HG03103 (cell line): ENCODE measurements at regions not wholly inside any gene's neighbourhood (a gene's known extent, or its start where the extent isn't known, plus 50 kb on each side); places are given as distances from the start of the nearest gene placed in this dataset.

ENCODE experiments used
- ATAC-seq: cut with Tn5 transposase; IDR thresholded peaks from one replicate; pipeline ENCODE4 v1.9.1; 2021; ENCODE audit warnings: low read depth; ENCODE audit not compliant: unreplicated experiment

DNA sequence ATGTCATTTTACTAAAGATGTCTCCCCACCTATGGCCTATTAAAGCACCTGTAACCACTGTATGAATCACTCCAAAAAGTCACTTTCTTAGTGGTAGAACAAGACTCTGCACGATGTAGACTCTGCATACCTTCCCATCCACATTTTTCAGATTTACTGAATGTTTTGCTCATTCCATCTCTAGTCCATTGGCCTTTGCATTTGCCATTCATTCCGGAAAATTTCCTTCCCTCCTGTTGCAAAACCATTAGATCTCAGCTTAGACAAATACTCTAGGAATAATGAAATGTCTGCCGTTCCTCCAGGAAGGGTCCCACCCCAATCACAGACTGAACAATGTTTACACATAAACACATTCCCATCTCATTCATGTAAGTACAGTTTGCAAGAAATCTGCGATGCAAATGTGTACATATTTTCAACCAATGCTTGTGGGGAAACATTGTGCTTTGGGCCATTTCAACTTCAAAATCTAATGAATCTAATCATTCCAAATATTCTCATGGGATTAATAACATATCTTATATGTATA, 146.3 kb upstream of the XYLT1 start:
- ATAC-seq = no peak

DNA sequence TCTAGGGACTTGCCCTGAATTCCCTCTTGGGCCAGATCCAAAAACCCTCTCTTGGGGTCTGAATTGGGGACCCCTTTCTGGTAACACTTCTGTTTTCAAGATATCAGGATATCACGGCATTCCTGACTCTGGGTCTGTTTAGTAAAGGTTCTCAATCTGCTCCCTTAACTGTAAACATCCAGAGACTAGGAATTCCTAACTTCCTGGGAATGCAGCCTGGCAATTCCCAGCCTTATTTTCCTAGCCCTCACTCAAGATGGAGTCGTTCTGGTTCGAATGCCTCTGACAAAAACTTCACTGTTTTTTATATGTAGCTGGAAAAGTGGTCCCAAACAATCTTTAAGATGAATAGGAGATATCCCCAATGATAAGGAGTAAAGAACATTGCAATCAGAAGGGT, 141.6 kb upstream of the XYLT1 start:
- ATAC-seq = no peak

DNA sequence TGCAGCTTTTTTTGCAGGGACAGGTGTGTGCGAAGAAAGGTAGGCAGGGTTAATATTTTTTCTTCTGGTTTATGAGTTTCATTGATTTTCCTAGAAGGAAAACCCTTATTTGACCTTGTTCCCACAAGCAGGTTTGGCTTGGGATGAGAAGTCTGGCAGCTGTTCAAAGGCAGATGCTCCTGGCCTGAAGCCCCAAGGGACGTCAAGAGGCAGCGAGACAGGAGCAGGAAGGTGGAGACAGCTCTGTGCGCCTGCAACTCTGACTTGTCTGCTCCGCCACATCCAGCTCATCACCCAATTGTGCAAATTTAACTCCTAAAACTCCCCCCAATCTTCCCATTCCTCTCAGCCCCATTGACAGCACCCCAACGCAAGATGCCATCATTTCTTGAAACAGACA, 136.8 kb upstream of the XYLT1 start:
- no peak for ATAC-seq

DNA sequence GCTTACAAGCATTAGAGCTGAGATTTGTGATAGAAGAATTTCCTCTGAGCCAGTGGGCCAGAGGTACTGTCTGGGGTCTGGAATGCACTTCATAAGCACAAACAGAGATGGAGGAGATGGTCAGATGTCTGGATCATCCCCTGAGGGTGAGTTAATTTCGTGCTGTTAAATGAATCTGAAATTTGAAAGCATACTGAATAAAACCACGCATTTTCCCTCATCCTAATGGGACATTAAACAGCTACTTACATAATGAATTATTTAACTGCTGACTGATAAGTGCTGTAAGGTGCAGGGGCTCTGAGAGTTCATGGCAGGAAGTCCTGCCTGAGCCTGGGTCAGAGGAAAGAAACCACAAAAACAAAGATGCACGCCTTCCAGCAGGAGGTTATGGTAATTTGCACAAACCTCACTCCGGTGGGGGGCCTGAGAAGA, 136.3 kb upstream of the XYLT1 start:
- no peak for ATAC-seq

DNA sequence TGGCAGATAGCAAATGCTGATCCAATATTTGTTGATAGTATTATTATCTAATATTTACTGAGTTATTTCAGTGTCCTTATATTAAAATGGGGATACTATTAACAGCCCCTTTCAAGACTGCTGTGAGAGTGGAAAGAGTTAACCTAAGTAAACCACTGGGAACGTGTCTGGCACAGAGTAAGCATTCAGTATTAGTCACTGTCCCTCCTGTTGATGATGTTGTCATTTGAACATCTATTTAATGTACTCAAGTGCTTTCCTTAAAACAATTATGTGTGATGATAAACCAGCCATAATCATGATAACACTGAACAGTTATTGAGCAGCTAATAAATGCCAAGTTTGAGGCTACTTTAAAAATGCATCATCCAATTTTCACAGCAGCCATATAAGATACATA, 135.7 kb upstream of the XYLT1 start:
- ATAC-seq = no peak

DNA sequence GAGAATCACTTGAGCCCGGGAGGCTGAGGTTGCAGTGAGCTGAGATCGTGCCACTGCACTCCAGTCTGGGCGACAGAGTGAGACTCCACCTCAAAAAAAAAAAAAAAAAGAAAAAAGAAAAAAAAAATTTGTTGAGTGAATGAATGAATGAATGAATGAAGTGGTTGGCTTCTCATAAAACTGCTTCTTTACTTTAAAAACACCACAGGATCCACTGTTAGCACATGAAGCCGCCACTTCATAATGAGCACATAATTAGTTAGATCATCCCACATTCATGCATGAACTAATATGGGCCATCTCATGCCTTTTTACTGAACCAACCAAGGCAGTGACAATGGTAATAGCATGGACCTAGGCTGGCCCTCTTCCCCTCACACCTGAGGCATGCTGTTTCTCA, 135.0 kb upstream of the XYLT1 start:
- no peak for ATAC-seq

DNA sequence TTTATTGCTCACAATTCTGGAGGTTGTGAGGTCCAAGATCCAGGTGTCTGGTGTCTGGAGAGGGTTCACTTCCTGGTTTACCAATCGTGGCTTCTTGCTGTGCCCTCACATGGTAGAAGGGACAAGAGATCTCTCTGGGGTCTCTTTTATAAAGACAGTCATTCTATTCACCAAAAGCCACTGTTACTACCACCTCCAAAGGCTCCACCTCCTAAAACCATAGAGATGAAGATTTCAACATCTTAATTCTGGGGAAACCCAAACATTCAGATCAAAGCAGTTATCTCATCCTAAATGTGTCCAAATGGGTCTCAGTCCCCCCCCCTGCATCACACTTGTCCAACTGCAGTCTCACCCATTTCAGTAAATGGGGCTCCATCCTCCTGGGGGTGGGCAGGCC, 132.9 kb upstream of the XYLT1 start:
- no peak for ATAC-seq

DNA sequence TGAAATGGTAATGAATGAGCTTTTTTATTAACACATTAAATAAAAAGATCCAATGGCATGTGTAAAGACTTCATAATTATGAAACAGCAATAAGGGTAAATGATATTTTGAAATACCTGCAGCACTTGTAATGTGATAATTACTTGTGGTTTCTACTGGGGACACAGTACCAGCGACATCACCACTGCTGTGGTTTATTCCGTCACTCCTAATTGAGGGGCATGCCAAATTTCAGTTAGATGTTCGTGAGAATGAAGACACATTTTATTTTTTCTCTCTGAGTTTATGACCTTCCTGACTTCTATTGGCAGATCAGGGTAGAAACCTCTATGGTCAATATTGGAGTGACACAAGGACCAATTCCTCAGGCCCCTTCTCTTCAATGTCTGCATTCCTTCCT, 131.9 kb upstream of the XYLT1 start:
- ATAC-seq = no peak

DNA sequence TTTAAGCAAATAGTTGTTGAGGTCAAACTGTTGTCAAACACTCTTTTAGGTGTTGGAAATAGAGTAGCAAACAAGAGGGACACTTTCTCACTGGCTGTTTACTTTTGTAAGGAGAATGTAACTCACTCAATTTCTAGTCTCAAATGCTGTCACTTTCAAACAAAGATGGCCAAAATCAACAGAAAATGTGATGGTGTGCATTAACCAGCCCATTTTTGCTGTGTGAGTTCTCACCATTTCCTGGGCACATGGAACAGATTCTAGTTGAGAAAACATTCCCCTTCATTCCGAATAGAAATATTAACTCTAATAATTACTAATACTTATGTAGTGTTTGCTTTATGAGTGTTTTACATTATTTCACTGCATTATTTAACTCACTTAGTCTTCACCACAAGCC, 128.2 kb upstream of the XYLT1 start:
- no peak for ATAC-seq

DNA sequence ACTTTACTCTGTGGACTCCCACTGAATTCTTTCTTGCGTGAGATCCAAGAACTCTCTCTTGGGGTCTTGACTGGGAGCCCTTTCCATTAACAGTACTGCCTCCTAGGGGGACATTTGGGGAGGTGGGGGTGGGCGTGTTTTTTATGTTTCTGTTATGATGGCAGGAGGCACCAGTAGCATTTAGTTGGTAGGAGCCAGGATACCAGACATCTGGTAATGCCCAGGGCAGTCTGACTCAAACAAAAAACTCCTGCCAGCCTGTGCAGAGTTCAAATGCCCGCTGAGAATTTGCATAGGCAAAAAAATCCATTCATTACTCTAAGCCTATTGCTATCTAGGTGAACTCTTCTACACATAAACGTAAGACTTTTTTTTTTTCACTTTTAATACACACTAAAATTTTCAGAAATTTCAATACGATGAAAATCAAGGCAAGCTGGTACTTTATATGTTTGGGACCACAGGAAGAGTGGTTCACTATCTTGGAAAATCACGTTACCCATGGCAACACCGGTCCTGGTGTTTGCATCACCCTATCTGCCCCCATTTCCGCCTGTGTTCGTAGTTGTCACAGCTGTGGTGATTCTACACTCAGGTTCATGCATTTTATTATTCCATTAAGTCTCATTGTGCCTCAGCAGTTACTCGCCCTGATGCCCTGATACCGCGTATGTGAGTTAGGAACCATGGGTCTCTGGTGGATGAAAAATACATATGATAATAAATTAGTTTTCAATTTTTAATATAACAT, 121.1 kb upstream of the XYLT1 start:
- ATAC-seq = no peak

DNA sequence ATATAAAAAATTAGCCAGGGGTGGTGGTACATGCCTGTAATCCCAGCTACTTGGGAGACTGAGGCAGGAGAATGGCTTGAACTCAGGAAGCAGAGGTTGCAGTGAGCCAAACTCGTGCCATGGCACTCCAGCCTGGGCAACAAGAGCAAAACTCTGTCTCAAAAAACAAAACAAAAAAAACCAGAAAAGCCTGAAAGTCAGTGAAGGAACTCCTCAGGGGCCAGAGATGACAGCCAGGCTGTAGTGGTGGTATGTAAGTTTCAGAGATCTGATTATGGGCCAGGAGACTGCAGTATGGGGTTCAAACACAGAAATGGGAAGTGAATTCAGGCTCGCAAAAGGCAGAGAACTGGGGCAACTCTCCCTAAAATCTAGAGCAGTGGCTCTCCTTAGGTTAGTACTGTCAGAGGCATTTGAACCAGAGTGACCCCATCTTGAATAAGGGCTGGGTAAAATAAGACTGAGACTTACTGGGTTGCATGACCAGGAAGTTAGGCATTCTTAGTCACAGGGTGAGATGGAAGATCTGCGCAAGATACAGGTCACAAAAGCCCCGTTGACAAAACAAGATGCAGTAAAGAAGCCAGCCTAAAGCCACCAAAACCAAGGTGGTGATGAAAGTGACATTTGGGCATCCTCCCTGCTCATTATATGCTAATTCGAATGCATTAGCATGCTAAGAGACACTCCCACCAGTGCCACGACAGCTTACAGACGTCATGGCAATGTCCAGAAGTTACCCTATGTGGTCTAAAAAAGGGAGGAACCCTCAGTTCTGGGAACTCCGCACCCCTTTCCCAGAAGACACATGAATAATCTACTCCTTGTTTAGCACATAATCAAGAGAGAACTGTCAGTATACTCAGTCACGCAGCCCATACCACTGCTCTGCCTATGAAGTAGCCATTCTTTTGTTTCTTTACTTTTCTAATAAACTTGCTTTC, 120.2 kb upstream of the XYLT1 start:
- no peak for ATAC-seq

DNA sequence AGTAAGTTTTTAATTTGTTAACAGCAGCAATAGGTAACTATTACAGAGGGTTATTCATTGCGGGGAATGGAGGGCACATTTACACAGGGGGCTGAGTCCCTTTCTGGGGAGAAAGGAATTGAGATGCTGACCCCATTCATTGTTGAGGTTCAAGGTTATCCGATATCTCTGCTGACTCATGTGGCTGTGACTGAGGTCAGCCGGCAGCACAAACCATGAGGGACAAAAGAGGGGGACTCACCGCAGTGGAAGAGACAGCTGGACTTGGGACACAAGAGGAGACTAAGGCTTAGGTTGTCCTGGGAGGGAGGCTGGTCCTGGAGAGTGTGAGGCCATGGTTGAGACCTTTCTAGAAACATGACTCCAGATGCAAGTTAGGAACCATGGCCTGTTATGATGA, 119.1 kb upstream of the XYLT1 start:
- no peak for ATAC-seq

DNA sequence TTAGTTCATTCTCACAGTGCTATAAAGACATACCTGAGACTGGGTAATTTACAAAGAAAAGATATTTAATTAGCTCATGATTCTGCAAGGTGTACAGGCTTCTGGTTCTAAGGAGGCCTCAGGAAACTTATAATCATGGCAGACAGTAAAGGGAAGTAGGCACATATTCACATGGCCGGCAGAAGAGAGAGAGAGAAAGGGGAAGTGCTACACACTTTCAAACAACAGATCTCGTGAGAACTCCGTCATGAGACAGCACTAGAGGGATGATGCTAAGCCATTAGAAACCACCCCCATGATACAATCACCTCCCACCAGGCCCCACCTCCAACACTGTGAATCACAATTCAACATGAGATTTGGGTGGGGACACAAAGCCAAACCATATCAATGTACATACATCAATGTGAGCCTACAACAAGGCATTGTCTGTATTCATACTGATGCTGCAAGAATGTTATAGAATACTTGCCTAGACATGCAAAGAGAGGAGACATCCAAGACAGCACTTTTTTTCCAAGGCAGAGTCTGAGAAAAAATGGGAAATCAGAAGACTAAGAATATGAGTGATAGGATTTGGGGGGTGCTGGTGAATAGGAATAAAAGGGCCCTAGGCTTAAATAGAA, 114.8 kb upstream of the XYLT1 start:
- no peak for ATAC-seq

DNA sequence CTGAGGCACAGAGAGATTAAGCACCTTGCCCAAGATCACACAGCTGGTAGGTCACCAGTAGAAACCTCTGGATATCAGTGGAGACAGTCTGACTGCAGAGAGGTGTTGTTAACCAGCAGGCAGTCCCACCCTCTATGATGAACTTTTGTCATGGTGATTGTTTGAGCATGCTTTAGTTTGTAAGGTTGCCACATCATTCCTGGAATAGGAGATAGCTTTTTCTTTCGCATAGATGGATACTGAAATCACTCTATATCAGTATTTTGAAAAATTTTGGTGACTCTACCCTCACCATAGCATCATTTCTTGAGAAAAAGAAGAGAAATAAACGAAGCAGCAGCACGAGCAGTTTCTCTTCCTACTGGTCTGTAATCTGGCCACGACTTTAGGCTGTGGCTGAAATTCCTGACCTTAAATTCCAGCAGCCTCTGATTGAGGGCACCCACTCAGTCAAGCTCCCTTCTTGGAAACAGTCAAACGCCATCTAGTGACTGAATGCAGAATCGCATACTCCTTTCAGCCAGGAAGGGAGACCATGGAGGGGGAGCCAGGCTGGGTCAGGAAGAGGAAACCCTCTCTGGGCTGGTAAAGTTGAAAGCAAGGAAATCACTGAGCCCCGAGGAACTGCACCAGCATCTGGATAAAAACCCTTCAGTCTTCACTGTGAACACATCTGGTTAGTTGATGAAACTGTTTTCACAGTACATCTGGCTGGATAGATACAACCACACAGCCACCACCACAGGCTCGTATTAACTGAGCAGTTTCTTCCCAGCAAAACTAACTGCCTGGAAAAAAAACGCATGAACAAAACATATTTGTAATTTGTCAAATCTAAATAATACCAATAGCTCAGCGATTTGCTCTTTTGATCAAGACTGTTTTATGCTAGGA, 108.5 kb upstream of the XYLT1 start:
- no peak for ATAC-seq

DNA sequence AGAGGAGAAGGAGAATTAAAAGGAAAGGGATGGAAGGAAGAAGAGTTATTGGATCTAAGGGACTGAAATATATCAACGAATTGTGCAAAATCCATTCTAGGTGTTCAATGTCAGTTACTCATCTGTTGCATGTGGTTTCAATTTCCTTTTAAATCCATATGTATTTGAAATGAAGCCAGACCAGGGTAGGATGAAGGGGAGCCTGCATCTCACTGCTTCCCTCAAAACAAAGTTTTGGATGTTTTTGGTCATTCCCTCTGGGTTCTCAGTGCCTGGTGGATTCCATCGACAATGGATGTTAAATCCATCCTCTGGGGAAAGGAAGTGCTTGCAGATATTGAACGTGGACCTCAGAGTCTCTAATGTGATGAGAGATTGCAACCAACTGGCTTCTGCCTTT, 103.5 kb upstream of the XYLT1 start:
- no peak for ATAC-seq

DNA sequence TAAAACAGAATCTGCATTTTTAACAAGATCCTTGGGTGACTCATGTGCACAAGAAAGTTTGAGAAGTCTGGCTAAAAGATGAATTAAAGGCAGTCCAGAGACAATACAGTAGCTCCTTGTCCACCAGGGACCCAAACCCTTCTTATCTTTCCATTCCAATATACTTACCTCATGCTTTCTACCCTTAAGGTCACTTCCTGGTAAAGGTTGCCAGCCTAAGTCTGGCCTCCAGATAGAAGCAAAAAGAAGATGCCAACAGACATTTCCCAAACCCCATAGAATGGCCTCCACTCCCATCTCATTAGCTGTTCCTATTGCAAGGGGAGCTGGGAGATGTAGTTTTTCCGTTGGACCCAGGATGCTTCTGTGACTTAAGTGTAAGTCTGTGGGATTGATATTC, 101.4 kb upstream of the XYLT1 start:
- ATAC-seq = no peak

DNA sequence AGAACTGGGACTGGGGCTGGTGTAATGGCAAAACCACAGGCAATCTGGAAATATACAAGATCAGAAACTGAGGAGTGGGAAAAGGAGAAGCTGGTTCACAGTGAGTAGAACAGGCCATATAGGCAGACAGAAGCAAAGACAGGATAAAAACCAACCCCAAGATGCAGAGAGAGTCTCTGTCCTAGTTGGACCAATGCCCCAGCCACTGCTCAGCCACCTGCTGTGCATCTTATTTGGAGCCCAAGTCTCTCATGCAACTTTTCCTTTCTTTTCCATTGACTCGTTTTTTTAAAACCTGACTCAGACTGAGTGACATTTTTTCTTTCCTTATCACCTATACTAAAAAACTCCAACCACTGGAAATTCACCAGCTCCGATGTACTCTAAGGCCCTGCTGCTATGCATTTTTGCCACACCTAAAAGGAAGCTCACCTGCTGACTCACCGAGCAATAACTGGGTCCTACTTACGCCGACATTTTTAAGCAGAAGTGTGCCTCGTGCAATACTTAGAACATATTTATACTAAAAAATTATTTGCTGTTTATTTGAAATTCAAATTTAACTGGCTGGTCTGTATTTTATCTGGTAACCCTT, 100.8 kb upstream of the XYLT1 start:
- no peak for ATAC-seq

DNA sequence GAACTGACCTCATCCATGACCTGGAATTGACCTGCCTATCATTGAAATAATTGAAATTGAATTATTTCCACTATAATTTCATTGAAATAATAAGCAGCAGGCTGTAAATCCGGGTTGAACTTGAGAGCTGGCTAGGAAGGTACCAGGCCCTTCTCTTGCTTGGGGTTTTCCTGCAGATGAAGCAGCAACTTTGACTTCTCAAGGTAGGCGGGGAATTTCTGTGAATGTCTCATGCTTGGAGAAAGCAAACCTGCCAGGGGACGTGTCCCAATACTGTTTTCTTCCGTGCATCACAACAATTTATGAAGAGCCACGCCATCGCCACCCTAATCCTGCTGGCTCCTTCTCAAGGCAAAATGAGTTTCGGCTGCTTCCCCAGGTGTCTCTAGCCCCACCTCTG, 97.5 kb upstream of the XYLT1 start:
- ATAC-seq = no peak

DNA sequence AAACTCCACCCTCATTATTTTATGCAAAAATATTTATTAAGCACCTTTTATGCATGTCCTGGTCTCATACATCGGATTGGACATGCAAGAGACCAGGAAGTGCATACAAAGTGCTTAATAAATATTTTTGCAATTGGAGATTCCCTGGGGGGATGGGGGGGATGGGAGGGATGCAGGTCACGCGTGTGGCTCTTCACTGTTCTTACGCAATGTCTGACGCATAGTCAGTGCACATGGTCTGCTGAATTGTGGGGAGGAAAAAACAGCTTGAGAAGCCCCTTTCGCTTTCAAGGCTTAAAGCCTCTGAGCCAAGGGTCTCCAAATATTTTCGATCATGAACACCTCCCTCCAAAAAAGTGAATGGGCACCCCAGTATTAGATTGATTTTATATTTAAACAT, 96.7 kb upstream of the XYLT1 start:
- ATAC-seq = no peak
